ENCODE measurements at regions not wholly inside any gene's neighbourhood (a gene's known extent, or its start where the extent isn't known, plus 50 kb on each side); places are given as distances from the start of the nearest gene placed in this dataset.
"Not testable (repeated sequence)": the region's sequence is repeated elsewhere in the genome, so short reads cannot be mapped to it uniquely, and the experiment has no call there.

- not testable (repeated sequence) for DNase-seq
Observed at GRCh38 chr15:95205830-95206229, 974.5 kb downstream of the MCTP2 start.

DNA sequence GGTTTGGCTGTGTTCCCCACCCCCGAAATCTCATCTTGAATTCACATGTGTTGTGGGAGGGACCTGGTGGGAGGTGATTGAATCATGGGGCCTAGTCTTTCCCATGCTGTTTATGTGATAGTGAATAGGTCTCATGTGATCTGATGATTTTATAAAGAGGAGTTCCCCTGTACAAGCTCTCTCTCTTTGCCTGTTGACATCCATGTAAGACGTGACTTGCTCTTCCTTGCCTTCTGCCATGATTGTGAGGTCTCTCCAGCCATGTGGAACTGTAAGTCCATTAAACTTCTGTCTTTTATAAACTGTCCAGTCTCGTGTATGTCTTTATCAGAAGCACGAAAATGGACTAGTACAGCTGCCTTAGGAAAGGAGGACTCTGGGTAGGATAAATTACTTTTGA is 976.7 kb downstream of the MCTP2 start:
- DNase-seq, result no peak

- no peak for DNase-seq
Observed at GRCh38 chr15:95208988-95209387, 977.6 kb downstream of the MCTP2 start.

DNA sequence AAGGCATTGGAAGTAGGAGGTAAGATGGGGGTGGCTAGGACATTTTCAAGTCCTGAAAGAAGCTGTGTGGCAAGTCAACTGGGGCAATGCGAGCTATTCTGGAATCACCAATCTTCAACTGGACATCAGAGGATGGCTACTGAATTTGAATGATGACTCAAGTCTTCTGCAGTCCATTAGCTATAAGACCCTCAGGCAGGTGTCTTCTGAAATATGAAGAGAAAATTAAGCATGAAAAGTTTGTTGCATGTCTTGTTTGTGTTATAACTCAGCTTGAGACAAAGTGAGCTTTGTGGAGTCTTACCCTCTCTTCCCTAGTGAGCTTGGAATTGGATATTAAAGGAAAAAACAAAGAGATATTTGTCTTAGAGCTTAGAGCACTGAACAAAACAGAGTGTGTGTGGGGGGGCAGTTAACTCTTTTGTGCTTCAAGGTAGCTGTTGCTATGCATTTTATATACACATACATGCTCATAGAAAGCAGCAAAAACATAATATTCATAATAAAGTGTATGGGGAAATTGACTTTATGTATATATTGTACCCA is 979.1 kb downstream of the MCTP2 start:
- DNase-seq, result no peak

GRCh38 chr15:95215017-95215416 is 983.7 kb downstream of the MCTP2 start:
- DNase-seq, result no peak

- DNase-seq, result no peak
Observed at GRCh38 chr15:95226835-95227234, 995.5 kb downstream of the MCTP2 start.

GRCh38 chr15:95227235-95227634 is 995.9 kb downstream of the MCTP2 start:
- DNase-seq, result no peak

- DNase-seq, result no peak
Observed at GRCh38 chr15:95228856-95229555, 997.6 kb downstream of the MCTP2 start.

- DNase-seq, result no peak
Observed at GRCh38 chr15:95235033-95235432, 1003.7 kb downstream of the MCTP2 start.

GRCh38 chr15:95247071-95247984 is 1016.0 kb downstream of the MCTP2 start:
- no peak for DNase-seq

DNA sequence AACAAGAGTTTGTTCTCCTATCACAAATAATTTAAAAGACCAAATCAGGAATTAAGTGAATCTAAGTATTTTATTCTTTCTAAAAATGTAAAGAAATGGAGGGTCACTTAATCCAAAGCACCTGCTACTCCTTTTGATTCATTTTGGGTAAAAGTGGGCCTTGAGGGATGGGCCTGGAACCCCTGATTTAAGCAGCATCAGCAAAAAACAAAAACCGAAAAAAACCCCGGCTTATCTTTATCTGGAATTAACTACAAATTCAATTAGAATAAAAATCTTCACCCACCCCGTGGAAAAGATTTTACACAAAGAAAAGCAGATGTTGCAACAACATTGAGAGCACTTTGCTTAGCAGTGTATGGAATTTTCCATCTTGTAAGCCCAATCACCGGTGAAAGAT is 1018.2 kb downstream of the MCTP2 start:
- DNase-seq, result no peak

- no peak for DNase-seq
Observed at GRCh38 chr15:95252404-95252803, 1021.0 kb downstream of the MCTP2 start.

GRCh38 chr15:95254263-95254662 is 1022.9 kb downstream of the MCTP2 start:
- no peak for DNase-seq

- DNase-seq, result peak; percentile 44
Observed at GRCh38 chr15:95259513-95259912, 1028.2 kb downstream of the MCTP2 start.

GRCh38 chr15:95259965-95260364 is 1028.6 kb downstream of the MCTP2 start:
- no peak for DNase-seq

DNA sequence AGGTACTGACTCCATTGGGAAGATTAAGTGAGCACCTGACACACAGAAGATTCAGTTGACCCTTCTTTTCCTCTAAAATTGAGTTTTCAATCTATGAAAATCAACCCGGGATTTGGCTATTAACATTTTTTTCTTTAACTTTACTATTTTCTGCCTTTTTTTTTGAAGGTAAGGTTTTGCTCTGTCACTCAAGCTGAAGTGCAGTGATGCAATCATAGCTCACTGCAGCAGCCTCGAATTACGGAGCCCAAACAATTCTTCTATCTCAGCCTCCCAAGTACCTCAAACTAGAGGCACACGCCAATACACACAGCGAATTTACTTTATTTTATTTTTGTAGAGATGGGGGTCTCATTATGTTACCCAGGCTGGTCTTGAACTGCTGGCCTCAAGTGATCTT is 1029.5 kb downstream of the MCTP2 start:
- DNase-seq, result no peak

- DNase-seq, result no peak
Observed at GRCh38 chr15:95261546-95261945, 1030.2 kb downstream of the MCTP2 start.

- no peak for DNase-seq
Observed at GRCh38 chr15:95261968-95262367, 1030.6 kb downstream of the MCTP2 start.

- no peak for DNase-seq
Observed at GRCh38 chr15:95262866-95263564, 1031.7 kb downstream of the MCTP2 start.

DNA sequence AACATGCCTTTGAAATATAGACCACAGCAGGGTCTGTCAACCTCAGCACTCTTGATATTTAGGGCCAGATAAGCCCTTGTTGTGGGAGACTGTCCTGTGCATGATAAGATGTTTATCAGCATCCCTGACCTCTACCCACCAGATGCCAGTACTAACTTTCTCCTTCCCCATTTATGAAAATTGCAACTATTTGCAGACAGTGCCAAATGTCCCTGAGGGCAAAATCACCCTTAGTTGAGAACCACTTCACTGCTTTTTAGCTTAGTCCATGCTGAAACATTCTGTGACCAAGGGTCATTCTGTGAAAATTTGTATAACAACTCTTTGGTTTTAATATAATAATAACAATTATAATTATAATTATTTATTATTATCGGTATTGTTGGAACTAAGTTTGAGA is 1032.4 kb downstream of the MCTP2 start:
- DNase-seq, result no peak

DNA sequence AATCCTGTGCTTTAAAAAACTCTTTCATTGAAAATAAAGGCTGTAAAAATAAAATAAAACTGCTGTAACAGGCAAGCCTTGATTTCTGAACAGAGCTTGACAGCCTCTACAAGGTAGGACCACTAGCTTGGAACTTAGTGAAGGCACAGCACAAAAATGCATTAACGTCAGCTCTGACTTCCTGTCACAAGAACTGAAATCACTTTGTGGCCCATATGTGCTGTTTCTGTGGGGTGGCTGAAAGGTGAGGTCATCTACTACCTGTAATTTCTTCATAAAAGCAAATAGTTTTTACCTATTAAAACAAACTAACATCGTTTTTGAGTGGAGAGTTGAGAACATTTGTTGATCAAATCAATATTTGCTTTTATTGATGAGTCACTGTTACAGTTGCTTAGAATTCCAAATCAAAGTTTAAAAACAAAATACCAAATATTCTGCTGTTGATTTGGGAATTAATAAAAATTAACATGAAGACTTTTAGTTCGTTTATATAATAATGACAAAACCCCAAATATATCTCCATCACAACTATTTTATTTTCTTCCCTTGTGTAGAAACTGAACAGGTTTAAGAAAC is 1034.1 kb downstream of the MCTP2 start:
- no peak for DNase-seq

DNA sequence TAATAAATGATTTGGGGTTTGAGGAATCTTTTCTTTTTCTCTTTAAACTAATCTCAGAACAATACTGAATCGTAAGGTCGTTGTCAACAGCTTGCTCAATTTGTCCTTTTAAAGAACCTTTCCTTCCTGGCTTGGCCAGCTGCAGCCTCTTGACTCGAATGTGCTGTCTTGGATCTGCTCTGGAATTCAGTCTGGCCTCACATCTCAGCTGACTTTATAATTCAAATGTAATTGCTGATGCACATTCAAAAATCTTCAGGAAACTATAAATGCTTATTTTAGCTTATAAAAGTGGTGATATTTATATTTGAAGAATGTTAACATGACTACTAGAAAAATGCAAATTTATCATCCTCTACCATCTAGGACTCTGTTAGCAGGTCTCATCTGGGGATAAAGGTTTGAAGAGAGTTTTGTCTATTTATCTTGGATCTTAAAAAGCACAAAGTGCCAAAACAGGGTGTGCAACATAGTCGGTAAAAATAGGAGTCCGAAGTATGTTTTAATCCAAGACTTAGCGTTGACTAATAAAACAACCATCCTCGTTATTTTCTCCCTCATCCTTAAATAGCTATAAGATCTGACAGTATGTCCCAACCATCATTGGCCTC is 1035.2 kb downstream of the MCTP2 start:
- no peak for DNase-seq
